Mesendoderm (in vitro differentiated cells): ENCODE measurements at regions not wholly inside any gene's neighbourhood (a gene's known extent, or its start where the extent isn't known, plus 50 kb on each side); places are given as distances from the start of the nearest gene placed in this dataset.

Experiments
- DNase-seq: peaks from one replicate; pipeline ENCODE4 v3.0.0; 2013
- H2AK5ac ChIP-seq: 2 replicates; pipeline ENCODE4 v1.6.1; 2013; ENCODE audit warnings: low read length, inconsistent platforms
- H2BK120ac ChIP-seq: 2 replicates; pipeline ENCODE4 v1.6.1; 2013; ENCODE audit warnings: low read depth, mild to moderate bottlenecking, low read length, moderate library complexity, mixed read lengths
- H2BK15ac ChIP-seq: replicated peaks from 2 replicates; pipeline ENCODE4 v1.6.1; 2013; ENCODE audit warnings: low read depth, mild to moderate bottlenecking, moderate library complexity
- H2BK5ac ChIP-seq: 2 replicates; pipeline ENCODE4 v1.6.1; 2013; ENCODE audit warnings: low read length, inconsistent platforms
- H3K18ac ChIP-seq: 2 replicates; pipeline ENCODE4 v1.6.1; 2013; ENCODE audit warnings: mild to moderate bottlenecking, low read length, mixed read lengths
- H3K23ac ChIP-seq: one replicate; pipeline ENCODE4 v1.6.1; 2013; ENCODE audit warnings: low read length
- H3K27ac ChIP-seq: 2 replicates; pipeline ENCODE4 v1.5.1; 2013; ENCODE audit warnings: low read depth, mild to moderate bottlenecking, inconsistent platforms, low read length, moderate library complexity
- H3K27me3 ChIP-seq: 2 replicates; pipeline ENCODE4 v1.6.1; 2013; ENCODE audit warnings: low read length, control low read depth, mild to moderate bottlenecking, inconsistent platforms; ENCODE audit not compliant: insufficient read depth, poor library complexity
- H3K36me3 ChIP-seq: 2 replicates; pipeline ENCODE4 v1.6.1; 2013; ENCODE audit warnings: low read length, inconsistent platforms; ENCODE audit not compliant: control insufficient read depth, insufficient read depth
- H3K4ac ChIP-seq: one replicate; pipeline ENCODE4 v1.6.1; 2013; ENCODE audit warnings: low read depth, mild to moderate bottlenecking, low read length, moderate library complexity
- H3K4me1 ChIP-seq: 2 replicates; pipeline ENCODE4 v1.6.1; 2013; ENCODE audit warnings: low read depth, low read length, inconsistent platforms; ENCODE audit not compliant: control insufficient read depth
- H3K4me2 ChIP-seq: 2 replicates; pipeline ENCODE4 v1.6.1; 2013; ENCODE audit warnings: low read length
- H3K4me3 ChIP-seq: 2 replicates; pipeline ENCODE4 v1.5.1; 2013; ENCODE audit warnings: mild to moderate bottlenecking, low read length
- H3K56ac ChIP-seq: one replicate; pipeline ENCODE4 v1.6.1; 2013; ENCODE audit warnings: low read length
- H3K79me1 ChIP-seq: 2 replicates; pipeline ENCODE4 v1.6.1; 2013; ENCODE audit warnings: low read length, inconsistent platforms
- H3K79me2 ChIP-seq: 2 replicates; pipeline ENCODE4 v1.6.1; 2013; ENCODE audit warnings: mild to moderate bottlenecking, low read length; ENCODE audit not compliant: control insufficient read depth, insufficient read depth
- H3K9ac ChIP-seq: 2 replicates; pipeline ENCODE4 v1.6.1; 2013; ENCODE audit warnings: low read length, inconsistent platforms
- H4K5ac ChIP-seq: one replicate; pipeline ENCODE4 v1.6.1; 2013; ENCODE audit warnings: low read length
- H4K8ac ChIP-seq: one replicate; pipeline ENCODE4 v1.6.1; 2013; ENCODE audit warnings: low read depth, mild to moderate bottlenecking, control low read depth, low read length, moderate library complexity
- WGBS: extraction: QIAGEN DNeasy Blood & Tissue Kit; methylation state at CpG from one replicate; pipeline ENCODE4 v1.1.7; 2013; ENCODE audit warnings: low lambda C conversion rate, missing lambda C conversion rate; ENCODE audit not compliant: insufficient coverage; ENCODE audit errors: extremely low coverage; 5-methylcytosine and 5-hydroxymethylcytosine counted together

DNA sequence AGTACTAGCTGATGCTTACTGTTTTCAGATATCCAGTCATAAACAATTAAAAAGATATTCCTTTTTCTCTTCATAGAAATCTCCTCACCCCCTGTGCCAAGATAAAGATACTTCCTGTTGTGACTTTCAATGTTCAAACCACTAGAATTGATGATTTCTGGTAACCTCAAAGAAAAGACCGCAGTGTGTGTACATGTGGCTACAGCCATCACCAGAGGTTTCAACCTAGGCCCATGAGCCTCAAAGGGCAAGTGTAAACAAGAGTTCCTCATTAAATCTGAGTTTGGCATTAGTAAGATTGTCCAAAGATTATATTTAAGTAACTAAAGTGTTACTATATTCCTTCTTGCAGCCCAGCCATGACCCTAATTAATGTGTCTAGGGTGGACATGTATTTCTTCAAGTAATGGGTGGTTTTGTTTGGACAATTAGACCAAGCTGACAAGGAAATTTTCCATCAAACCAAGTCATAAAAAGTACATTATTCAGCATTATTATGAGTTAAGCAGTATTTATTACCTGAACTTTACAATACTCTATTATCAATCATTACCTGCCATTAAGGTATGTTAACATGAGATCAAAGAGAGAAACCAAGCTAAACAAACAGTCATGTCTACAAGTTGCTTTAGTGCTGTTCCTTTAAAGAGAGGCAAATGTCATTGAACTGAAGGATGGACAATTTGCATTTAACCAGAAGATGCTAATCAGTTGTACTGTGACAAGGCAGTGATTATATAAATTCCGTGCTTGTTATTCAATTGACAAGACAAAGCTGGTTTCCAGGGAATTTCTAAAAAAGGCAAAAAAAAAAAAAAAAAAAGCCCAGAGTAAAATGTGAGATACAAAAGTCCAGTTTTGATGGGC lies 382.7 kb downstream of the LNPK start:
- WGBS: no CpG with 5 or more reads among the region's 2 CpGs

DNA sequence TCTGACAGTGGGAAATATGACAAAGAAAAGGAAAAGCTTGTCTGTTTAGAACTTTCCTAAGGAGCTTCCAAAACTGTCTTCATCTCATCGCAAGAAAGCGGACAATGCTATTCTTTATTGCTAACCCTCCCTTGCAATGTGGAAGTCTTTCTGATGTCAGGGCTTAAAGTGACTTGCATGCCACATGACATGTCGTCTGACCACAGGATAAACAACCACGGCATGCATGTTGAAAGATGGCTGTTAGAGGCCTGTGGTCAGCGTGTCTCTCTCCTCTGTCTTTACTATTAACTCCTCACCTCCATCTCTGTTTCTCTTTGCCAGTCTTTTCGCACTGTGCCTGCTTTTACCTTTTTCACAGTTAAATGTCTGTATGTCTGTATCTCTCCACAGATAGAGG lies 389.8 kb downstream of the LNPK start:
- H3K23ac ChIP-seq: no peak overlapping the region
- H3K18ac ChIP-seq: no peak overlapping the region
- no peak overlapping the region for H3K56ac ChIP-seq
- no peak overlapping the region for H3K9ac ChIP-seq
- no peaks in the 10 kb centered on the region for H3K79me2 ChIP-seq
- H3K36me3 ChIP-seq: no peaks in the 10 kb centered on the region
- H2BK120ac ChIP-seq: no peak overlapping the region
- no peaks in the 10 kb centered on the region for H3K4me1 ChIP-seq
- H4K8ac ChIP-seq: no peak overlapping the region
- no CpG with 5 or more reads among the region's 6 CpGs for WGBS
- H3K27ac ChIP-seq: no peak overlapping the region
- no peaks in the 10 kb centered on the region for H3K79me1 ChIP-seq
- no peak overlapping the region for H2AK5ac ChIP-seq
- no peak overlapping the region for H3K4me2 ChIP-seq
- H2BK15ac ChIP-seq: no peak overlapping the region
- no peak overlapping the region for H2BK5ac ChIP-seq
- DNase-seq: no peak
- no peaks in the 10 kb centered on the region for H3K27me3 ChIP-seq
- no peak overlapping the region for H3K4ac ChIP-seq
- H4K5ac ChIP-seq: no peak overlapping the region
- no peak overlapping the region for H3K4me3 ChIP-seq

More for the DNA sequence above, 382.7 kb downstream of the LNPK start:
- Histone ChIP-seq H4K5ac (no peak overlapping the region), H2BK15ac (no peak overlapping the region), H3K79me2 (no peaks in the 10 kb centered on the region), H3K23ac (no peak overlapping the region), H3K4me2 (no peak overlapping the region), H3K9ac (no peak overlapping the region), H3K79me1 (no peaks in the 10 kb centered on the region), H4K8ac (no peak overlapping the region), H3K4ac (no peak overlapping the region), H2AK5ac (no peak overlapping the region), H3K4me1 (no peaks in the 10 kb centered on the region), H3K36me3 (no peaks in the 10 kb centered on the region), H3K56ac (no peak overlapping the region), H2BK5ac (no peak overlapping the region), H3K18ac (no peak overlapping the region), H3K27ac (no peak overlapping the region), H3K4me3 (no peak overlapping the region), H2BK120ac (no peak overlapping the region), H3K27me3 (no peaks in the 10 kb centered on the region)
- no peak for DNase-seq

DNA sequence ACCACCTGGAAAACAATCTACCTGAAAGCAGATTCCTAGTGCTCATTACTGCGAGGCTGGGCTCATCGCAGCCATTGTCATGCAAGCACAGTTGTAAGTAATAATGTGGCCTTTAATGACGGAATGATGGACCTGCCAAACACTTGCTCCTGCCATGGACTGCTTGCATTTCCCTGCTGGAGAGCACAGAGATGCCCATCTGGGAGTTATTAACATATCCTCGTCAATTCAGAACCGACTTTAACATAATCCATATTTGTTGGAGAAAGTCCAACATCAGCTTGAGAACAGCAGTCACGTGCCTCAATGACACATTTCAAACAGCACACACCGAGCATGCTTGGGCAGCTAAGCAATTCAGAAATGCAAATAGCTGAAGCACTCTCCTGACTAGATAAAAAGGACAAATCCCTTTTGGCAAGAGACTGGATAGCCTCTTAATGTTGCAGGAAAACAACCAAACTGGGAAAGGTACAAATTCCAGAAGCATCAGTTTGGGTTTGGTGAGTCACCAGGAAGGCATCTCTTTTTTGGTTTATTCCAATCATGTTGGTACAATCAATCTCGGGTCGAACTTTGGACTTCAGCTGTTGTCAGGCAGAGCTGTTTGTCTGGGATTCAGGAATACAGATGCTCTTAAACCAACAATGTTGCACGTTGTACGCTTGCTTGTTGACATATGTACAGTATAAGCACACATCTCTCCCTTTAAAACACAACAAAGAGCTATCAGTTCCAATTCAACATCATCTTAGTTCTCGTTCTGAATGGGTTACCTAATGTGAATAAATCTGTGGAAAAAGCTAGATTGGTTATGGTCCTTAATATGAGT lies 395.8 kb downstream of the LNPK start:
- no CpG with 5 or more reads among the region's 12 CpGs for WGBS
- no peaks in the 10 kb centered on the region for H3K36me3 ChIP-seq
- no peak for DNase-seq

DNA sequence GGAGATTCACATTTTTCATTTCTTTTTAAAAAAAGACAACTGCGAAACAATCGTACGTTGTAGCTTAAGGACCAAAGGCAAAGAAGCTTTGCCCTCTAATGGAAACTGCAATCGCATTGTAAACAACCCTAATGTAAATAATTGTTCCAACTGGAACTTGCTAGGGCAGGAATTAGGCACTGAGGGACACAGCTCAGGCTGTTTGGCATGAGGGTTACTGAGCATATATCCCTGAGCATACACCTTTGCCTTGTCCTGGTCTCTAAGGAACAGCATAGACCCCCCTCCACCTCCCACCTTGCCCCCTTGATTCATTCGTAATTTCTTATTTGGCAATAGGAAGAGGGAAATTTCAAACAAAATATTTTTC lies 396.4 kb downstream of the LNPK start:
- H3K4me2 ChIP-seq: no peak overlapping the region
- no peaks in the 10 kb centered on the region for H3K36me3 ChIP-seq
- H2BK5ac ChIP-seq: no peak overlapping the region
- no peak overlapping the region for H3K23ac ChIP-seq
- WGBS: no CpG with 5 or more reads among the region's 5 CpGs
- H2BK15ac ChIP-seq: no peak overlapping the region
- no peak overlapping the region for H3K4ac ChIP-seq
- DNase-seq: no peak
- no peak overlapping the region for H4K8ac ChIP-seq
- H2AK5ac ChIP-seq: no peak overlapping the region
- no peaks in the 10 kb centered on the region for H3K27me3 ChIP-seq
- no peaks in the 10 kb centered on the region for H3K79me2 ChIP-seq
- no peaks in the 10 kb centered on the region for H3K79me1 ChIP-seq
- H3K27ac ChIP-seq: no peak overlapping the region
- H3K9ac ChIP-seq: no peak overlapping the region
- H3K18ac ChIP-seq: no peak overlapping the region
- H2BK120ac ChIP-seq: no peak overlapping the region
- H3K4me1 ChIP-seq: no peaks in the 10 kb centered on the region
- H4K5ac ChIP-seq: no peak overlapping the region
- no peak overlapping the region for H3K4me3 ChIP-seq
- no peak overlapping the region for H3K56ac ChIP-seq

More for the DNA sequence above, 395.8 kb downstream of the LNPK start:
- Histone ChIP-seq H4K5ac (no peak overlapping the region), H3K27me3 (no peaks in the 10 kb centered on the region), H2BK120ac (no peak overlapping the region), H3K79me2 (no peaks in the 10 kb centered on the region), H2BK15ac (no peak overlapping the region), H3K18ac (no peak overlapping the region), H3K4me1 (no peaks in the 10 kb centered on the region), H2BK5ac (no peak overlapping the region), H3K4me3 (no peak overlapping the region), H3K27ac (no peak overlapping the region), H4K8ac (no peak overlapping the region), H3K4ac (no peak overlapping the region), H3K9ac (no peak overlapping the region), H3K23ac (no peak overlapping the region), H3K56ac (no peak overlapping the region), H3K79me1 (no peaks in the 10 kb centered on the region), H2AK5ac (no peak overlapping the region), H3K4me2 (no peak overlapping the region)

DNA sequence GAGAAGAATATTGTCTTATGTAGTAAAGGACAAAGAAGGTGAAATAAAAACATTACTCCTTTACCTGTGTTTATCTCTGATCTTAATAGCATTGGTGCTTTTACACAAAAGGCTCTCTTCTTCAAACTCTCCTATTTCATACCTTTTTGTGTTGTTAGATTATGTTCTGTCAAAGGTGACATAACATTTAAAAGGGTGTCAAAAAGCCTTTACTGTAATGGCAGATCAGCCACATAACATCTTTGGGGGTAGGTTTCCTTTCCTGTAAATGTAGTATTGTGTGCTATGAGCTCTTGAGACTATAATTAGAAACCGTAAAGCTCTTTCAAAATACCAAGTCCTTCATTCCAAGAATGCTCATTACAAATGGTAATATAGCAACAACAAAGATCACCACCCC lies 400.1 kb downstream of the LNPK start:
- no peak overlapping the region for H3K4ac ChIP-seq
- DNase-seq: no peak
- H4K5ac ChIP-seq: no peak overlapping the region
- H3K4me3 ChIP-seq: no peak overlapping the region
- H3K79me2 ChIP-seq: no peaks in the 10 kb centered on the region
- no peak overlapping the region for H4K8ac ChIP-seq
- H2BK120ac ChIP-seq: no peak overlapping the region
- H2AK5ac ChIP-seq: no peak overlapping the region
- no peak overlapping the region for H2BK5ac ChIP-seq
- H3K4me2 ChIP-seq: no peak overlapping the region
- H2BK15ac ChIP-seq: no peak overlapping the region
- no peak overlapping the region for H3K23ac ChIP-seq
- no peak overlapping the region for H3K27ac ChIP-seq
- no peak overlapping the region for H3K18ac ChIP-seq
- H3K79me1 ChIP-seq: no peaks in the 10 kb centered on the region
- no peaks in the 10 kb centered on the region for H3K36me3 ChIP-seq
- H3K9ac ChIP-seq: no peak overlapping the region
- no peaks in the 10 kb centered on the region for H3K27me3 ChIP-seq
- H3K4me1 ChIP-seq: no peaks in the 10 kb centered on the region
- WGBS: no CpG with 5 or more reads among the region's 1 CpG
- H3K56ac ChIP-seq: no peak overlapping the region
